ENCODE measurements at regions not wholly inside any gene's neighbourhood (a gene's known extent, or its start where the extent isn't known, plus 50 kb on each side); places are given as distances from the start of the nearest gene placed in this dataset.

DNA sequence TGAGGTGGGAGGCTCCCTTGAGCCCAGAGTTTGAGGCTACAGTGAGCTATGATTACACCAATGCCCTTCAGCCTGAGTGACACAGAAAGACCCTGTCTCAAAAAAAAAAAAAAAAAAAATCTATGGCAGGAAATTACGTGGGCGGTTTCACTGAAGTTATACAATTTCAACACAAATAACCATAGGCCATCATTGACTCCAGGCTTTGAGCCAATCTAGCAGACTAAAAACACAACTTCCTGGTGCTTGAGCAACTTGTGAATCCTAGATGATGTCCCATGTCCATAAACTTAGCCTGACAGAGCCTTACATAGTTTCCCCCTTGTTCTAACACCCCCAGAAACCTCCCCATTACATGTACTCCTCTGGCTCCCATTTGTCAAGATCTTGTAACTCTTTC, 131.8 kb downstream of the QRSL1 start:
- no peak overlapping the region for H3K18ac ChIP-seq (ENCODE audit: low read length)
- H3K4me2 ChIP-seq (ENCODE audit: insufficient read depth, low read length, poor library complexity, severe bottlenecking) = no peak overlapping the region
- H3K14ac ChIP-seq (ENCODE audit: low read length) = no peak overlapping the region
- no peak overlapping the region for H4K8ac ChIP-seq (ENCODE audit: low read depth, low read length)
- H2BK120ac ChIP-seq (ENCODE audit: low read depth, low read length) = no peak overlapping the region
- DNase-seq (ENCODE audit: low spot score) = no peak
- H3K4me1 ChIP-seq (ENCODE audit: control insufficient read depth in 2 of 2, insufficient read depth in 1 of 2, low read depth in 1 of 2, low read length in 2 of 2) = no peaks in the 10 kb centered on the region
- no CpG with 5 or more reads among the region's 2 CpGs for WGBS, 2 donors (ENCODE audit: extremely low coverage in 2 of 2, insufficient read length in 2 of 2, insufficient replicate concordance in 1 of 2)
- no peak overlapping the region for H4K91ac ChIP-seq (ENCODE audit: low read depth, low read length, poor library complexity)
- H3K9me3 ChIP-seq (replicated peaks in 1 of 2; ENCODE audit: control insufficient read depth in 2 of 2, insufficient read depth in 1 of 2, low read depth in 1 of 2, low read length in 2 of 2) = no peaks in the 10 kb centered on the region
- H3K79me1 ChIP-seq (ENCODE audit: low read depth, low read length) = no peaks in the 10 kb centered on the region
- no peak overlapping the region for H2BK5ac ChIP-seq (ENCODE audit: low read length)
- H2BK12ac ChIP-seq (ENCODE audit: low read length) = no peak overlapping the region
- H3K27me3 ChIP-seq (ENCODE audit: control insufficient read depth in 3 of 3, insufficient read depth in 3 of 3, low read depth in 1 of 3, low read length in 3 of 3) = no peaks in the 10 kb centered on the region
- no peak overlapping the region for H3K9ac ChIP-seq (ENCODE audit: low read depth, low read length, poor library complexity)
- H2AFZ ChIP-seq (ENCODE audit: low read length) = no peak overlapping the region
- no peak overlapping the region for H3K4ac ChIP-seq (ENCODE audit: low read length)
- H3K27ac ChIP-seq (replicated peaks; ENCODE audit: low read length) = no peak overlapping the region
- H3K23ac ChIP-seq (ENCODE audit: low read depth, low read length, poor library complexity) = no peak overlapping the region
- H3K4me3 ChIP-seq (ENCODE audit: low read length in 2 of 2) = no peak overlapping the region
- H3K36me3 ChIP-seq (replicated peaks in 1 of 2; ENCODE audit: control insufficient read depth in 2 of 2, insufficient read depth in 2 of 2, low read length in 2 of 2) = no peaks in the 10 kb centered on the region
- H2AK5ac ChIP-seq (ENCODE audit: low read depth, low read length) = no peak overlapping the region
- H2BK15ac ChIP-seq (ENCODE audit: low read length) = no peak overlapping the region

DNA sequence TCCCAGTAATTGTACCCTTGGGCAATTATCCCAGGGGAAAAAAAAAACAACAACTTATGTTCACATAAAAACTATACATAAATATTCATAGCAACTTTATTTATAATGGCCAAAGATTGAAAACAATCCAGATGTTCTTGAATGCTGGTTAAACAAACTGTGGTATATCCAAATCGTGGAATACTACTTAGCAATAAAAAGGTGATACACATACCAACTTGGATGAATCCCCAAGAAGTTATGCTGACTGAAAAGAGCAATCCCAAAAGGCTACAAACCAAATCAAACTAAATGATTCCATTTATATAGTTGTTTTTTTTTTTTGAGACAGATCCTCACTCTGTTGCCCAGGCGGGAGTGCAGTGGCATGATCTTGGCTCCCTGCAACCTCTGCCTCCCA, 129.7 kb downstream of the QRSL1 start:
- no peak overlapping the region for H3K23ac ChIP-seq (ENCODE audit: low read depth, low read length, poor library complexity)
- H3K9ac ChIP-seq (ENCODE audit: low read depth, low read length, poor library complexity) = no peak overlapping the region
- H3K18ac ChIP-seq (ENCODE audit: low read length) = no peak overlapping the region
- no peak overlapping the region for H3K4me2 ChIP-seq (ENCODE audit: insufficient read depth, low read length, poor library complexity, severe bottlenecking)
- H3K4ac ChIP-seq (ENCODE audit: low read length) = no peak overlapping the region
- no peak overlapping the region for H3K4me3 ChIP-seq (ENCODE audit: low read length in 2 of 2)
- no peak overlapping the region for H2BK120ac ChIP-seq (ENCODE audit: low read depth, low read length)
- no peak overlapping the region for H2BK15ac ChIP-seq (ENCODE audit: low read length)
- no peak overlapping the region for H2AFZ ChIP-seq (ENCODE audit: low read length)
- no peaks in the 10 kb centered on the region for H3K79me1 ChIP-seq (ENCODE audit: low read depth, low read length)
- H2BK12ac ChIP-seq (ENCODE audit: low read length) = no peak overlapping the region
- no peak overlapping the region for H2AK5ac ChIP-seq (ENCODE audit: low read depth, low read length)
- DNase-seq (ENCODE audit: low spot score) = no peak
- no CpG with 5 or more reads among the region's 2 CpGs for WGBS, 2 donors (ENCODE audit: extremely low coverage in 2 of 2, insufficient read length in 2 of 2, insufficient replicate concordance in 1 of 2)
- no peaks in the 10 kb centered on the region for H3K4me1 ChIP-seq (ENCODE audit: control insufficient read depth in 2 of 2, insufficient read depth in 1 of 2, low read depth in 1 of 2, low read length in 2 of 2)
- H4K91ac ChIP-seq (ENCODE audit: low read depth, low read length, poor library complexity) = no peak overlapping the region
- H3K36me3 ChIP-seq (replicated peaks in 1 of 2; ENCODE audit: control insufficient read depth in 2 of 2, insufficient read depth in 2 of 2, low read length in 2 of 2) = no peaks in the 10 kb centered on the region
- no peaks in the 10 kb centered on the region for H3K27me3 ChIP-seq (ENCODE audit: control insufficient read depth in 3 of 3, insufficient read depth in 3 of 3, low read depth in 1 of 3, low read length in 3 of 3)
- no peak overlapping the region for H3K27ac ChIP-seq (replicated peaks; ENCODE audit: low read length)
- no peak overlapping the region for H2BK5ac ChIP-seq (ENCODE audit: low read length)
- H3K14ac ChIP-seq (ENCODE audit: low read length) = no peak overlapping the region
- no peak overlapping the region for H4K8ac ChIP-seq (ENCODE audit: low read depth, low read length)
- no peaks in the 10 kb centered on the region for H3K9me3 ChIP-seq (replicated peaks in 1 of 2; ENCODE audit: control insufficient read depth in 2 of 2, insufficient read depth in 1 of 2, low read depth in 1 of 2, low read length in 2 of 2)

DNA sequence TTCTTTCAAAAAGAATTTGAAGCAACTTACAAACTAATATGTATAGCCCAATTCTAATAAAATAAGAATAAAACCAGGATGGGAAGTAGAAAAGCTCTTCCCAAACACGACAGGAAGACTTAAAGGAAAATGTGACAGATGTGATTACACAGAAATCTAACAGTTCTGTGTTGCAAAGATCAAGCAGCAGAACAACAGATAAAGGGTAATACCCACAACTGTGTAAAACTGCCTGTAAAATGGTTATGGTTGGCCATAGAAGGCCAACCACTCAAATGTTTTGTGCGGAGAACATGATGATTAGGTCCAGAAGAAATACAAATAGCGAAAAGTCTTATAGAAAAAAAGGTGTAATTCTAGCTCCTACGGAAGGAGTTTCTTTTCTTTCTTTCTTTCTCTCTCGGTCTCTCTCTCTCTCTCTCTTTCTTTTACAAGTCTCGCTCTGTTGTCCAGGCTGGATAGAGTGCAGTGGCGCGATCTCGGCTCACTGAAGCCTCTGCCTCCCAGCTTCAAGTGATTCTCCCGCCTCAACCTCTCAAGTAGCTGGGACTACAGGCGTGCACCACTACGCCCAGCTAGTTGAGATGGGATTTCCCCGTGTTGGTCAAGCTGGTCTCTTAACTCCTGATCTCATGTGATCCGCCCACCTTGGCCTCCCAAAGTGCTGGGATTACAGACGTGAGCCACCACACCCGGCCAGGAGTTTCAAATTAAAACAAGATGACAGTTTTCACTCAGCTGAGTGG, 128.5 kb downstream of the QRSL1 start:
- no peaks in the 10 kb centered on the region for H3K4me1 ChIP-seq (ENCODE audit: control insufficient read depth in 2 of 2, insufficient read depth in 1 of 2, low read depth in 1 of 2, low read length in 2 of 2)
- no peak overlapping the region for H4K8ac ChIP-seq (ENCODE audit: low read depth, low read length)
- H3K27ac ChIP-seq (replicated peaks; ENCODE audit: low read length) = no peak overlapping the region
- no peak overlapping the region for H3K4me2 ChIP-seq (ENCODE audit: insufficient read depth, low read length, poor library complexity, severe bottlenecking)
- no peak overlapping the region for H2AK5ac ChIP-seq (ENCODE audit: low read depth, low read length)
- H2BK12ac ChIP-seq (ENCODE audit: low read length) = no peak overlapping the region
- H3K79me1 ChIP-seq (ENCODE audit: low read depth, low read length) = no peaks in the 10 kb centered on the region
- H3K27me3 ChIP-seq (ENCODE audit: control insufficient read depth in 3 of 3, insufficient read depth in 3 of 3, low read depth in 1 of 3, low read length in 3 of 3) = no peaks in the 10 kb centered on the region
- no peak overlapping the region for H2BK120ac ChIP-seq (ENCODE audit: low read depth, low read length)
- no peaks in the 10 kb centered on the region for H3K9me3 ChIP-seq (replicated peaks in 1 of 2; ENCODE audit: control insufficient read depth in 2 of 2, insufficient read depth in 1 of 2, low read depth in 1 of 2, low read length in 2 of 2)
- H3K23ac ChIP-seq (ENCODE audit: low read depth, low read length, poor library complexity) = no peak overlapping the region
- H3K9ac ChIP-seq (ENCODE audit: low read depth, low read length, poor library complexity) = no peak overlapping the region
- H3K14ac ChIP-seq (ENCODE audit: low read length) = no peak overlapping the region
- H3K18ac ChIP-seq (ENCODE audit: low read length) = no peak overlapping the region
- no peak overlapping the region for H2AFZ ChIP-seq (ENCODE audit: low read length)
- H3K36me3 ChIP-seq (replicated peaks in 1 of 2; ENCODE audit: control insufficient read depth in 2 of 2, insufficient read depth in 2 of 2, low read length in 2 of 2) = no peaks in the 10 kb centered on the region
- H2BK5ac ChIP-seq (ENCODE audit: low read length) = no peak overlapping the region
- no peak overlapping the region for H2BK15ac ChIP-seq (ENCODE audit: low read length)
- WGBS, 2 donors (ENCODE audit: extremely low coverage in 2 of 2, insufficient read length in 2 of 2, insufficient replicate concordance in 1 of 2) = no CpG with 5 or more reads among the region's 16 CpGs
- no peak for DNase-seq (ENCODE audit: low spot score)
- H4K91ac ChIP-seq (ENCODE audit: low read depth, low read length, poor library complexity) = no peak overlapping the region
- no peak overlapping the region for H3K4ac ChIP-seq (ENCODE audit: low read length)
- H3K4me3 ChIP-seq (ENCODE audit: low read length in 2 of 2) = peak overlapping the region in 1 of 2 donors; percentile 22

DNA sequence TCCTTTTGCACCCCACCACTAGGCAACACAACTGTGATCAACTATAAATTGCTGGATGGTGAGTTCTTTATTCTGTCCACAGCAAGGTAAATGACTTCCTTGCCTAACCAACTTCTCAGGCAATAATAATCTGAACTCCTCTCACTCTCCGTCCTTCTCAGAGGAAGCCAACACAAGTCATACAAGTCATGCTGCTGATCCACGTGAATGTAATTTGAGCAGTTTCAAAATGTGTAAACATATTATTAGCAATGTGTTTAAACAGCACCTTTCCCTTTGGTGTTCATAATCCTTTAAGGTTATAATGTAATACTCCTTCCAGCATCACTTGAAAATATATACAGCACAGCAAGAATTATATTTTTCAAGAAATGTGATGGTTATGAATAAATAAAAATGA, 127.9 kb downstream of the QRSL1 start:
- Histone ChIP-seq H3K9me3 (replicated peaks in 1 of 2; ENCODE audit: control insufficient read depth in 2 of 2, insufficient read depth in 1 of 2, low read depth in 1 of 2, low read length in 2 of 2) (no peaks in the 10 kb centered on the region), H2AK5ac (ENCODE audit: low read depth, low read length) (no peak overlapping the region), H4K8ac (ENCODE audit: low read depth, low read length) (no peak overlapping the region), H4K91ac (ENCODE audit: low read depth, low read length, poor library complexity) (no peak overlapping the region), H3K4me1 (ENCODE audit: control insufficient read depth in 2 of 2, insufficient read depth in 1 of 2, low read depth in 1 of 2, low read length in 2 of 2) (no peaks in the 10 kb centered on the region), H2BK120ac (ENCODE audit: low read depth, low read length) (no peak overlapping the region), H2AFZ (ENCODE audit: low read length) (no peak overlapping the region), H3K36me3 (replicated peaks in 1 of 2; ENCODE audit: control insufficient read depth in 2 of 2, insufficient read depth in 2 of 2, low read length in 2 of 2) (no peaks in the 10 kb centered on the region), H3K4me2 (ENCODE audit: insufficient read depth, low read length, poor library complexity, severe bottlenecking) (no peak overlapping the region), H3K79me1 (ENCODE audit: low read depth, low read length) (no peaks in the 10 kb centered on the region), H2BK5ac (ENCODE audit: low read length) (no peak overlapping the region), H3K27ac (replicated peaks; ENCODE audit: low read length) (no peak overlapping the region), H3K23ac (ENCODE audit: low read depth, low read length, poor library complexity) (no peak overlapping the region), H3K18ac (ENCODE audit: low read length) (no peak overlapping the region), H2BK15ac (ENCODE audit: low read length) (no peak overlapping the region), H3K4ac (ENCODE audit: low read length) (no peak overlapping the region), H3K9ac (ENCODE audit: low read depth, low read length, poor library complexity) (no peak overlapping the region), H3K27me3 (ENCODE audit: control insufficient read depth in 3 of 3, insufficient read depth in 3 of 3, low read depth in 1 of 3, low read length in 3 of 3) (no peaks in the 10 kb centered on the region), H2BK12ac (ENCODE audit: low read length) (no peak overlapping the region), H3K14ac (ENCODE audit: low read length) (no peak overlapping the region), H3K4me3 (ENCODE audit: low read length in 2 of 2) (no peak overlapping the region)
- DNase-seq (ENCODE audit: low spot score) = no peak
- no CpG with 5 or more reads among the region's 2 CpGs for WGBS, 2 donors (ENCODE audit: extremely low coverage in 2 of 2, insufficient read length in 2 of 2, insufficient replicate concordance in 1 of 2)

Data from neuronal stem cell (in vitro differentiated cells).